GM23248 (cell line): ENCODE measurements at regions not wholly inside any gene's neighbourhood (a gene's known extent, or its start where the extent isn't known, plus 50 kb on each side); places are given as distances from the start of the nearest gene placed in this dataset.

Source experiments
- EZH2 ChIP-seq: fragments of 200-600 bp; sonication (generic); IDR thresholded peaks from 2 replicates; pipeline ENCODE4 v1.6.1; 2018; ENCODE audit warnings: antibody characterized with exemption, mild to moderate bottlenecking; ENCODE audit not compliant: insufficient read depth, poor library complexity, severe bottlenecking
- EZH2phosphoT487 ChIP-seq: fragments of 200-600 bp; sonication (generic); IDR thresholded peaks from 2 replicates; pipeline ENCODE4 v1.6.1; 2018; ENCODE audit warnings: antibody characterized with exemption, moderate library complexity, mild to moderate bottlenecking, low read depth; ENCODE audit not compliant: insufficient read depth

GRCh38 chr9:80842389-80842788 lies 847.0 kb downstream of the TLE1 start:
- no peak for TF ChIP-seq EZH2
- TF ChIP-seq EZH2phosphoT487: no peak
